AG04449 (cell line): ENCODE measurements at regions not wholly inside any gene's neighbourhood (a gene's known extent, or its start where the extent isn't known, plus 50 kb on each side); places are given as distances from the start of the nearest gene placed in this dataset.
"Not testable (repeated sequence)": the region's sequence is repeated elsewhere in the genome, so short reads cannot be mapped to it uniquely, and the experiment has no call there.

Experiments used
- CTCF ChIA-PET: fragments of 350-600 bp; formaldehyde crosslinking; extraction: SDS; loops from one replicate; lab custom pipeline; 2021; ENCODE audit warnings: antibody characterized with exemption; lab: Yijun Ruan, JAX
- POLR2A ChIA-PET: fragments of 400-600, 350-600 bp; formaldehyde crosslinking; extraction: SDS; loops from one replicate; lab custom pipeline; 2020; ENCODE audit warnings: antibody characterized with exemption, inconsistent platforms; lab: Yijun Ruan, JAX
- DNase-seq: peaks from one replicate; pipeline ENCODE4 v3.0.0-alpha.2; 2010; ENCODE audit warnings: low read depth, low spot score
- H3K4me3 ChIP-seq: 2 replicates; pipeline ENCODE4 v1.5.1; 2011; ENCODE audit warnings: low read depth, mild to moderate bottlenecking, control low read depth, low read length
- CTCF ChIP-seq: IDR thresholded peaks from one replicate; pipeline ENCODE4 v1.5.1; 2011; ENCODE audit warnings: mild to moderate bottlenecking, moderate library complexity, low read length, control low read depth, inconsistent platforms; ENCODE audit not compliant: insufficient read depth; ENCODE audit errors: missing control alignments

- ChIA-PET POLR2A (no interaction called here), CTCF (no interaction called here)
- H3K4me3 ChIP-seq = no peak overlapping the region
- TF ChIP-seq CTCF = no peak
- DNase-seq = no peak
Observed at GRCh38 chr16:51524070-51524469, 373.0 kb upstream of the SALL1 start.

- H3K4me3 ChIP-seq = no peak overlapping the region
- DNase-seq = no peak
- ChIA-PET CTCF (no interaction called here), POLR2A (no interaction called here)
- no peak for TF ChIP-seq CTCF
Observed at GRCh38 chr16:51523400-51523799, 372.3 kb upstream of the SALL1 start.

GRCh38 chr16:51522902-51523301 lies 371.8 kb upstream of the SALL1 start:
- DNase-seq = no peak
- POLR2A ChIA-PET = no interaction called here
- no peak for TF ChIP-seq CTCF
- H3K4me3 ChIP-seq = no peak overlapping the region
- CTCF ChIA-PET = no interaction called here

- CTCF ChIA-PET, POLR2A ChIA-PET, DNase-seq, H3K4me3 ChIP-seq: not testable (repeated sequence)
Observed at GRCh38 chr16:51516960-51517359, 365.9 kb upstream of the SALL1 start.

- CTCF ChIA-PET = no interaction called here
- POLR2A ChIA-PET = no interaction called here
- H3K4me3 ChIP-seq = no peak overlapping the region
- no peak for DNase-seq
- no peak for TF ChIP-seq CTCF
Observed at GRCh38 chr16:51510416-51510815, 359.3 kb upstream of the SALL1 start.

GRCh38 chr16:51509336-51509735 lies 358.3 kb upstream of the SALL1 start:
- POLR2A ChIA-PET = no interaction called here
- TF ChIP-seq CTCF = no peak

GRCh38 chr16:51508490-51509212 lies 357.6 kb upstream of the SALL1 start:
- ChIA-PET POLR2A (no interaction called here), CTCF (no interaction called here)
- no peak for DNase-seq
- H3K4me3 ChIP-seq = no peak overlapping the region
- TF ChIP-seq CTCF = no peak

More at GRCh38 chr16:51509336-51509735, 358.3 kb upstream of the SALL1 start:
- no peak overlapping the region for H3K4me3 ChIP-seq
- no peak for DNase-seq
- CTCF ChIA-PET = no interaction called here
